Inferior parietal cortex (tissue), 1 donor: ENCODE measurements at regions not wholly inside any gene's neighbourhood (a gene's known extent, or its start where the extent isn't known, plus 50 kb on each side); places are given as distances from the start of the nearest gene placed in this dataset.
A peak's percentile ranks its signal among the peaks of the same experiment; 100 is the strongest.

Source experiments
- DNase-seq: peaks from one replicate; pipeline ENCODE4 v3.0.0-alpha.2; 2016; ENCODE audit errors: extremely low spot score

DNA sequence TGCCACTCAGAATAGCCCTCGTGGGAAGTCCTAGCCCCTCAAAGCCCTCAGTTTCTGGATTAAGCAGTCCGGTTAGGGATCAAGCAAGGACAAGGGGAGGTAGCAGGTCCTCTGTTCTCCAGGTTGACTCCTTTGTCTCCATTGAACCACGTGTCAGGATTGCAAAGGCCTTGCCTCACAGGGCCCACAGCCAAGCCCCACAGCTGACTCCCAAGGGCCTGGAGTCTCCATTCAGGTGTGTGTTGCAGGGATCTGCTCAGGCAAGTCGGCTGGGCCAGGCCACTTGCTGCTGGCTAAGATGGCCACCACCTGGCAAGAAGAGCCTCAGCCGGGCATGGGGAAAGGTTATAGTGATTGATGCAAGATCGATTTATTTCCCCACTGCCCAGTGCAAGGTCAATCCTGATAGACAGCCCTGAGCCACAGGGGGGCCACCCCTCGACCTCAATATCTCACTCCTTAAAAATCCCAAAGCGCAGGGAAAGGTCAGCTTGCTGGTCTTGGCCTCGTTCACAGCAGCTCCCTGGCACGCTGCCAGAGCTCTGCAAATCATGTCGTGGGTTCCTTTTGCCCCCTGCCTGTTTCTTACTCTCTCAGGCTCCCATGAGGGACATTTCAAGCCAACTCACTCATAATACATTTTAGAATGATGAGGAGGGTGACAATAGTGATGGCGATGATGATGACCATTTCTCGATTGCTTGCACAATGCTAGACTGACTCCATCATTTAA lies 75.9 kb downstream of the EDN3 start:
- no peak for DNase-seq

DNA sequence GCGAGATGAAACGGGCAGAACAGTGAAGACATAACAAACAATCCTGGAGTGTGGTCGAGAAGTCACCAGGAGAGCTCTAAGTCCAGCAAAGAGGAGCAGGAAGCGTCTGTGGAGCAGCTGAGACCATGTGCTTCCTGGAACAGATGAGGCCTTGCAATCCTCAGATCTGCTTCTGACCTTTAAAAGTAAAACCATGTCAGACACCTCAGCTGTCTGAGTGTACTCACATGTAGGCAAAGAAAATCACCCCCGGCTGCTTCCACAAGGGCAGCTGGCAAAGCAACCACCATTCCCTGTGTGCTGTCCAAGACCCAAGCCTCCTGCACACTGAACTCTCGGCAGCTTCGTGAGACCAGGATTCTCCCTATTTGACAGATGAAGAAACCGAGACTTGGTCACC lies 76.6 kb downstream of the EDN3 start:
- DNase-seq: no peak

DNA sequence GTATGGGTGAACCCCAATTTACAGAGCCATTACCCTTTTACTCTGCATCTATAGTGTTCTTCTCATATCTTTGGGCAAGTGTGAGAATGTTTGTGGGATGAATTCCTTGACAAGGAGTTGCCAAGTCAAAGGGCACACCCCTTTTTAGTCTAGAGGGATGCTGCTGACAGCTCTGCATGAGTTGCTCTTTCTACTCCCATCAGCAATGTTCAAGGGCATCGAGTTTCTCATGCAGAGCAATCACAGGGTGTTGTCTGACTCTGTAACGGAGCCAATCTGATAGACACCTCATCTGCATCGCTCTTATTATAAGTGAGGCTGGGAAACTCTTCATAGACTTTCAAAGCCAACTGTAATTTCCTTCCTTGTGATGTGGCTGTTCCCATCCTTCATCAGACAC lies 77.4 kb downstream of the EDN3 start:
- DNase-seq: no peak

DNA sequence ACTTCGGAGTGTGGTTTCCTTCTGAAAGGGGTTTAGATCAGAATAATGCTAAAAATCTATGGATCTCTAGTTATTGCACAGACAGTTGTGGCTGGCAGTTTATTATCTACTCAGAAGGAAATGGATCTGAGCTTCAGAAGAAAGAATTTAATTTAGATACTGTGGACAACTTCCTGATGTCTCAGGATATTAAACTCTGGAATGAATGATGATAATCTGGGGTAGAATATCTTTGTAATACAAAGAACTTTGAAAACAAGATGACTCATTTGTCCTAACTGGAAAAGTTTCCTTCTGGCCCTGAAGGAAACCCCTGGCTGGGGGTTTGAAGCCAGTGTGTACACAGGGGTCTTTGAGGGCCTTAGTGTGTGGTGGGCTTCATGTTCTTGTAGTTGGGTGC lies 78.0 kb downstream of the EDN3 start:
- DNase-seq: no peak

DNA sequence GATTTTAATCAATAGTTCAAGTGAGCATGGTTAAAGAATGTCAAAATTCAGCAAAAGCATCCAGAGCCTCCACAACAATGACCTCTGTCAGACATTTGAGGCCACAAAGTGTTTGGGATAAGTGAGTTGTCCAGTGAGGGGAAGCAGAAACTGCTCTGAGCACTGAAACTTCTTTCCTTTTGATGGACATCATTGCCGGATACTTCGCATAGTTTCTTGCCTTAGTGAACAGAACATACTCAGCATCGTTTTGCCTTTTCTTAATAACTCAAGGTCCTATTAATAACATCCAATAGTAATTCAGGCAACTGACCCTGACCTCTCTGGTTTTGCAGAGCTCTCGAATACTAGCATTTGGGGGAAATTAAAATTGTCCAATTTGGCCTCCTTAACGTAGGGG lies 78.6 kb downstream of the EDN3 start:
- DNase-seq: no peak

DNA sequence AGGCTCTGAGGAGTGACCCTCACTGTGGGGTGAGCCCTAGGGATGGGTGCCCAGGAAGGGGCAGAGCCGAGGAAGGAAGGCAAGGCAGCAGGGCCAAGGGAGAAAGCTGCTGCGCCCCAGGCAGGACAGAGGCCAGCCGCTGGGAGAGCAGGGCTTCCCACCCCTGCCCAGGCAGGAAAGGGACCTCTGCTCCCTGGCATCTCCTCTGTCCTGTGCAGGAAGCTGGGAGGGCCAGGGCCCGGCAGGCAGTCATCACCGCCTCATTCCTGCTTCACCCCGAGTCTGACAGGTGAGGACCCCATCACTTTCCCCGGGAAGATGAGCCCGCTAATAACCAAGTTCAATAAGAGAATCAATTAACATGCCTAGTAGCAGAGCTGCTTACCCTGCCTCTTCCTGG lies 81.3 kb downstream of the EDN3 start:
- no peak for DNase-seq

DNA sequence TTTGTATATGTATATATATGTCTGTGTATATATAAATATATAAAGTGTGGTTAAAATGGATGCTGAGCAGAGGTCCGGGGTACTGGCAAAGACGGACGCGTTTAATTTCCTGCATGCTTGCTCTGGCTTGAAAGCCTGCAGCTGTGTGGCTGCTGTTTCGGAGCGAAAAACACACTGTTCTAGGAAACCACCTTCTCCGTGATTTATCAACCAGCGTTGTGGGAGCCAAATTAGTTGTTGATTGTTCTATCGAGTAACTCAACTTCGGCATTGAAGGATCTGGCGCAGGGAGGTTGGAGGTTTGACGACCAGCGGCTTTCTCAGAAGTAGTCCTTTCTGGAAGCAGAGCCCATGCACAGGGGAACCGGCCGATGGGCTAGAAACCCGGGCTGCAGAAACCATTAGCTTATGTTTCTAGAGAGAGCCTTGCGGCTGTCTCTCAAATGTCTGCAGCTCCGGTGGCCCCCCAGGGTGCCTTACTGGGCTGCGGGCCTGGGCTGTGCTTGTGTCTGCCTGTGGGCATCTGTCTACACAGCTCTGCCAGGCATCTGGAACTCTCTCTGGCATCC lies 81.8 kb downstream of the EDN3 start:
- DNase-seq: no peak

DNA sequence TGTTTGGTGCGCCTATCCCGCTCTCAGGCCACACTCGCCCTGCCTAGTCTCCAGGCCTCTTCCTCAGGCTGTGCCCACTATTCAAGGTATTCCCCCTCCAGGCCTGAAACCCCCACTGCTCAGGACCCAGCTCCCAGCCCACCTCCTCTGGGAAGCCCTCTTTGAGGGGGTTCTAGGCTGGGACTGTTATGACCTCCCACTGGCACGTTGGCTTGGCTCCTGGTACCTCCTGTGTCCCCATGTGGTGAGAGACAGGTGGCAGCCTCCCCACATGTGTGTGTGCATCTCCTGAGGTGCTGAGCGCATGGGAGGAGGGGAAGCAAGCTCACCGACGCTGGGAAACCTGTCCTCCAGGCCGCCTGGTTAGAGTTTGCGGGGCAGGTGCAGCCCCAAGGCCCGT lies 82.5 kb downstream of the EDN3 start:
- DNase-seq: no peak

DNA sequence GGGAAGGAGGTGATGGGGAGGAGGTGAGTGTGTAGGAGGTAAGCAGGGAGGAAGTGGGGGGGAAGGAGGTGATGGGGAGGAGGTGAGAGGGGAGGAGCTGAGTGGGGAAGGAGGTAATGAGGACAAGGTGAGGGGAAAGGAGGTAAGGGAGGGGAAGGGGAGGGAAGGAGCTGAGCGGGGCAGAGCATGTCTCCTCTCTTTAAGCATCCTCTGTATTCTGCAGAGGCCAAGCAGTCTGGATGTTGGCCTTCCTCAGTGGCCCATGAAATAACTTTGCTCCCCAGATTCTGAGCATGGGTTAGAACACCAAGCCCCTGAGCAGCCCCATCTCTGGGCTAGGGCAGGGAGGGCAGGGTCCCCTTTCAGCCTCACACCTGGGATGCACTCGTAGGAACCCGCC lies 84.6 kb downstream of the EDN3 start:
- no peak for DNase-seq

DNA sequence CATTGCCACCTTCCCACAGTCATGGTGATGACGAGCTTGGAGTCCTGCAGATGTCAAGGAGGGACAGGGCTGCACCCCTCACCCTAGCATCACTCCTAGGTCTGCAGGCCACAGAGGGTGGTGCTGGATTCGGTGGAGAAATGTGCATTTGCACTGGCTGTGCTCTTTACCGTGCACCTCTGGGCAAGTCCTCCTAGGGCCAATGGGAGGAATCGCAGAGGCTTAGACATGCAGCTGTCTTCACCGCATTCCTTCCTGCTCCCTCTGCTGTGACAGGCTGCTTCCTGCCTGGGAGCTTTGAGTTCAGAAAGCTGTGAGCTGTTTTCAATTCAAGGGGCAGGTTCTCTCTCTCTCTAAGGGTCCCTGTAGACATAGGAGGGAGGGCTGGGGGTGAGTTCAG lies 85.1 kb downstream of the EDN3 start:
- no peak for DNase-seq

DNA sequence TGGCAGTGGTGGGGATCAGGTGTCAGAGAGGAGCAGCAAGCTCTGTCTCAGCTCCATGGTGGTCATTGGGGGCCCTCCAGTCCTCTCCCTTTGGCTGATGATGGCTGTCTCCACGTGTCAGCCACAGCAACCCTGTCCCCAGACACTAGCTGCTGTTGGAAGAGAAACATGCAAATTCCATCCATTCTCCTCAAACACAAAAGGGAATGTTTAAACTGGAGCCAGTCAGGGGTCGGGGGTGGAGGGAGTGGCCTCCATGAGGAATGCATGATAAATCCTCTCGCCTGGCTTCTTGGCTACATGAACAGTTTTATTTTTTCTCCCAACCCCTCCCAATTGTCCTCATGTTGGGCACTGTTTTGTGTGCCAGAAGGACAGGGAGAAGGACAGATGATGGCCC lies 86.4 kb downstream of the EDN3 start:
- no peak for DNase-seq

DNA sequence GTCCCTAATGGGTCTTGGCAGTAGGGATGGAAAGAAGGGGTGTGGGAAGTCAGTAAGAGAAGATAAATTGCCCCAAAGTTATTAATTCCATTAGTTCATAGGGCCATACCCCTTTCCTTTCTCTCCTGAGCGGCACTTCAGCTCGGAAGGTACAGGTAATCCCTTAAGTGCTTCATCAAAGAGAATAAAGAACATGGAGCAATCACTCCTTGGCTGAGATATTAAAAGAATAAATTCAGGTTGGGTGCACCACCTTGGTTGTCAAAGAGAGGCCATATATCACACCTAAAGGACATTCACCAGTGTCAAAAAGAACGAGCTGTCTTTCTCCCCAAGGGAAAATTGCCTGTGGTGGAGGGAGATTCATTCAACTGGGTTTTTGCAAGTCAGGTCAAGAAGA lies 87.5 kb downstream of the EDN3 start:
- no peak for DNase-seq

DNA sequence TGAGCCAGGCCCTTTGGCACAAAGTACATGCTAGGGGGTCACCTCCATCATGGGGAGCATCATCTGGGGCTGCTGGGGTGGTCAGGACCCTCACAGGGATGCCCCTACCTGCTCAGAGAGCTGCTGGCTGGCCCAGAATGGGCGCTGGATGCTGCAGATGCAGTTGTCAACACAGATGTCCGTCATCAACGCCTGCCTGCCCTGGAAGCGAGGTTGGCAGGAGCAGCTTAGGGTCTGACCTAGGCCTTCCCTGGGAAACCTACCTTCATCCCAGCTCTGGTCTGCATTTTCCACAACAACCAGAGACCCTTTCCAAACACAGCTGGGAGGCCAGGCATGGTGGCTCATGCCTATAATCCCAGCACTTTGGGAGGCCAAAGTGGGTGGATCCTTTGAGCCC lies 88.0 kb downstream of the EDN3 start:
- DNase-seq: no peak

DNA sequence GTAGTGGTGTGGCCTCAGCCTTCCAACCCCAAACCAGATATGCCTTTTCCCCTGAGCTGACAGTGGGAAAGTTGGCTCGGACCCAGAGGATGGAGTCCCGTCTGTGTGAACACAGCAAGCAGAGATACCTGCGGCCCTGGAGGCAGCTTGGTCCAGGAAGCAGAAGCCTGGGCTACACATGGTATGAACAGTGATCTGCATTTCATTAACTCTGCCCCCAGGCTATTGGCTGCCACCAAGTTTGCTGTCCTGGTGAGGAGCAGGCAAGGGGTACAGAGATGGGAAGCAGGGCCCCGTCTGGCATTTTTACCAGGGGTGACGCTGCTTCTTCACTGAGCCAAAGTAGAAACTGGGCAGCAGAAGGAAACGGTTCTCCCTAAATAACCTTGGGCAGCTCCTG lies 90.0 kb downstream of the EDN3 start:
- DNase-seq: no peak

DNA sequence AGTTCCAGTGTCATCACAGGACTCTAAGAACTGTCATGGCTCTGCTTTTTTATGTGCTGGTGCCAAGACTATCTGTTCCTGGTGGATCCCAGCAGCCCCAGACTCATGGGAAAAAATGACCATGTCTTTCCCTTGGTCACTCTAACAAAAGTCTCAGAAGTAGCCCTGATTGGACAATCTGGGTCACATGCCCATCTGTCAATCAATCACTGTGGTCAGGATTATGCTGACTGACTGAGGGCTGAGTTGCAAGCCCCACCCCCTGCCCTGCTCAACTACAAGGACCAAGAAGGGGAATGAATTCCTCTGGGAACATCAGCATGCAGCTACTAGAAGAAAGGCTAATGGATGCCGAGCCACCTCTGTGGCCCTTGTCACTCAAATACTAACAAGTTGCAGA lies 91.6 kb downstream of the EDN3 start:
- DNase-seq: no peak

DNA sequence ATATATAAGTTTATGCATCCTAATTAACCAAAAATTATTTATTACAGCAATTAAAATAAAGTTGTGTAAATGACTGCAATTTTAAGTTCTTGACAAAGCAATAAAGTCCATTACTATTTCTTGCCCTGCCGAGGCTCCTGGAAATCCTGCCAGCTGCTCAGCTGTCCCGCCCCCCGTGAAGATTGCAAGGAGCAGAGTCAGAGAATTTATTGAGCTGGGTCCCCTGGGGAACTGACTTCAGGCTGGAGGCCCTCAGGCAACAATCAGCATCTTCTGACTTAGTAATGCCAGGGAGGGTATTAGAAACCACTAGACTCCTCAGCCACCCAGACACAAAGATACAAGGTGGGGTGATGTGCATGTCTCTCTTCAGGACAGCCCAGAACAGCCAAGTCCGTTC lies 92.3 kb downstream of the EDN3 start:
- DNase-seq: no peak

DNA sequence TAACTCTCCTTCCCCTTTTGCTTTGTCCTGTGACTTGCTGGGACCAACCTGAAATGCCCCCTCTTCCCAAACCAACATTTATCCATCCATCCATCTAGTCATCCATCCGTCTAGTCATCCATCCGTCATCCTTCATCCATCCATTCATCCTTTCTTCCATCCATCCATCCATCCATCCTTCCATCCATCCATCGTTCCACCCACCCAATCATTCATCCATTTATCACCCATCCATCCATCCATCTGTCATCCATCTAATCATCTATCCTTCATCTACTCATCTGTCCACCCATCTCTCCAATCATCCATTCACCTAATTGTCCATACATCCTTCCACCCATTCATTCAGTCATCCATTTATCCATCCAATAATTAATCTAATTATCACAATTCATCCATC lies 92.7 kb downstream of the EDN3 start:
- no peak for DNase-seq

DNA sequence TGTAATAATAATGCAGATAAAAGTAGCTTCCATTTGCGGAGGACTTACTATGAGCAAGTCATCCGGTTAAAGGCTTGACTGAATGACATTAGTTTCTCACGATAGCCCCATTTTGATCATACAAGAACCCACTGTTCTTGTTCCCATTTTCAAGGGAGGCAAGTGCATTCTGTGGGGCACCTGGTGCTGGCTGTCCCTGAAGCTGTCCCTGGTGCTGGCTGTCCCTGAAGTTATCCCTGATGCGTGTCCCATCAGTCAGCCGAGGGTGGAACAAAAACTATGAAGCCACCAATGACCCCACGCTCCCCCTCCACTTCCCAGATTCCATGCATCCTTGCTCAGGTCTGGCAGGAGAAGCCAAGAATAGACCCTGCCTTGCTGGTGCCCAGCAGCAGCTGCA lies 95.3 kb downstream of the EDN3 start:
- no peak for DNase-seq

DNA sequence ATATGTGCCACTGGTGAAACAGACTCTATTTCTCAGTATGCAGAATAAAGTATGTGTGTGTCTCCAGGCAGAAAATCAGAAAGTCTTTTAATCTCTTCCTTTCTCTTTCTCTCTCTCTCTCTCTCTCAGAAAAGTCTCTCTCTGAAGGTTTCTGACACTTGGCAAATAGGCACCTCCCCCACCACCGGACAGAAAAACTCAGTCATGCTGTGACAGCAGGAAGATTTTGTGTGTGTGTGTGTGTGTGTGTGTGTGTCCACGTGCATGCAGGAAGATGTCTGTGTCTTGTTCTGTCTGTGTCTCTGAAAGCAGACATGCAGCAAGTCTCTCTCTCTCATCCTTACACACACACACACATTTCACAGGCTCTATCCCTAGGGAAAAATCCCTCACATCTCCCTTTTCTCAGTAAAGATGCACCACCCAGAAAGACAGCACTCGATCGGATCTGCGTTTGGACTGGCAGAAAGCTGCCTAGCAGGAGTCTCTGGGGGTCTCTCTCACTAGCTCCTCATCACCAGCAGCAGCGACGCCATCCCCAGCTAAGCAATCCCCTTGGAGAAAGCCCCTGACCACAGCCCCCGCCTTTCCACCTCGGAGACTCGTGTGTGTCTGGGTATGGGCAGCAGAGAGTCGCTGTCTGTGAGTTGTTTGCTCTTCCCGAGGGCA lies 98.3 kb downstream of the EDN3 start:
- no peak for DNase-seq

DNA sequence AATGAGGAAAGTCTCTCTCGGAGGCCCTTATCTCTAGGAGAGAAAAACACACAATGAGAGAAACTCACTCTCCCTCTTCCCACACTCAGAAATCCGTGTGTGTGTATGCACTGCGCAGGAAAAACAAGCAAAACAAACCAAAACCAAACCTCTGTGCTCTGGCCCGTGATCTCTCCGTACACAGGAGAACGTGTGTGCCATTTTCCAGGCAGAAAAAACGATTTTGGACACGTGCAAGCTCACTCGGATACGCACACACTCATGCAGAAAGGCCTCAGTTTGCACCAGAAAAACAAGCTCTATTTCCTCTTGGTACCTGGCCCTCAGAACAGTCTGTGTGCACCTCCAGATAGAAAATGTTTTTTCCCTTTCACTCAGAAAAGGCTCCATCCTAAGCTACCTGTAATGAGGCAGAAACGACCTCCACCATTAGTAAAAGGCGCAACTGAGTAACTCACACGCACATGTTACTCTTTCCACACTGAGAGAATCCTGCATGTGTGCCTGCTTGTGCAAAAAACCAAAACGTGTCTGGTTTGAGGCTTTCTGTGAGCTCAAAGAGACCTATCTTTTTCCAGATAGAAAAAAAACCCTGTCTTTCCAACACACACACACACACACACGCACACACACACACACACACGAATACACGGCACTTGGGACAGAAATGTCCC lies 99.2 kb downstream of the EDN3 start:
- DNase-seq: no peak

DNA sequence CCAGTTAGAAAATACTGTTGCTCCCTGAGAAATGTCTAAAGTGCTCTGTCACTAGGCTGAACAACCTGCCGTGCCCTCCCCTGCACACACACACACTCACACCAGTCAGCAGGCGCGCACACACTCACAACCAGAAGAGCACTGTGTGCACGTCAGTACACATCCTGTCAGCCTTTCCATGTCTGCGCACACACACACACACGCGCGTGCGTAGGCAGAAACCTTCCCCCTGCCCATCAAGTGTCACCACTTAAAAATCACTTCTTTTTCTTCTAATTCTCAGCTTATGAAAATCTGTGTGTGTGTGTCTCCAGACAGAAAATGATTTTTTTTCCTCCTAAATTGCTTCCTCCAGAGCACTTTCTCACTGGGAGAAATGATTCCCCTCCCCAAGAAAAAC lies 100.3 kb downstream of the EDN3 start:
- no peak for DNase-seq

DNA sequence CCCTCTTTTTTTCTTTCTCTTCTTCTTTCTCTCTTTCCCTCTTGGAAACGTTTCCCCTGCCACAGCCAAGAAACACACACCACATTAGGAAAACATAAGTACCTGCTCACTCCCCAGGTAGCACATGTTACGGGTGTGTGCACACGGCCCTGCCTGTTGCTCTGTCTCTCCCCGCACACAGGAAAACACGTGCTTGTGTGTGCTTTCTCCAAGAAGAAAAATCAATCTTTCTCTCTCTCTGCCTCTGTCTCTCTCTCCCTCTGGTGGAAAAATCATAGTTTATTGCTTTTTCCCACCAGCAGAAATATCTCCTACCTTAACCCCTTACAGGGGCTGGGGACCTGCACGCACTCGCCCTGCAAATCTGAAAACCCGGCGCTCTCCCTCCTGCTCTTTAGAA lies 102.3 kb downstream of the EDN3 start:
- DNase-seq: peak; percentile 17
